IPS DF 4.7 (cell line): ENCODE measurements at regions not wholly inside any gene's neighbourhood (a gene's known extent, or its start where the extent isn't known, plus 50 kb on each side); places are given as distances from the start of the nearest gene placed in this dataset.
"Not testable (repeated sequence)": the region's sequence is repeated elsewhere in the genome, so short reads cannot be mapped to it uniquely, and the experiment has no call there.

Source experiments
- DNase-seq: peaks from one replicate; pipeline ENCODE4 v3.0.0-alpha.2; 2013; ENCODE audit warnings: low spot score; ENCODE audit errors: extremely low read depth

DNA sequence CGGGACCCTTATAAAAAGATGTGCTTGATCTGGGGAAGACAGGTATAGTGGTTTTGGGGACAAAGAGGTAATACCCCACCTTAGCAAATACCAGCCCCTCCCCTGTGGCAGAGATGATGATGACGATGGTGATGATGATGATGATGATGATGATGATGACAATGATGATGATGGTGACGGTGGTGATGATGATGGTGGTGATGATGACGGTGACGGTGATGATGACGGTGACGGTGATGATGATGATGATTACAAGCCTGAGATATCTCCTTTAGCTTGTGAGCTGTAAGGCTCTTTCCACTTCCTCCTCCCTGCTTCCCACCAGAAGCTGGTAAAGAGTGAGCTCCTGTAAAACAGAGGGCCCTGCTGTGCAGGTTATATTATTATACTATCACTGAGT lies 89.5 kb upstream of the TMEM45B start:
- no peak for DNase-seq

DNA sequence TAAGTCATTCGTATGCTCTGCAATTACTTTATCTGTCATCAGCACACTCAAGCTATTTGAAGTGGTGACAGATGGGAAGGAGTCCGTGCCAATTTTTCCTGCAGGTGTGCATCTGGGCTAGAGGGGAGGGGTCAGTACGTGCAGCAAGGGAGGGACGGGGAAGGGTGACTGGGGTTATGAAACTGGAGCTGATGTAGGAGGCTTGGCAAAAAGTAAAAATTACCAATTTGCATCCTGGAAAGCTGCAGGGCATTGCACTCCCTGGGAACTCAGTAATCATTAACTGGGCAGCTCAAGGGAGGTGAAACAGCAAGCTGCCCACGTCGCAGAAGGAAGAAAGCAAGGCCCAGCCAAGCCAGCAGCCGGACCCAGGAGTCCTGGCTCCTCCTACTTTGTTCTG lies 87.1 kb upstream of the TMEM45B start:
- DNase-seq, result no peak

DNA sequence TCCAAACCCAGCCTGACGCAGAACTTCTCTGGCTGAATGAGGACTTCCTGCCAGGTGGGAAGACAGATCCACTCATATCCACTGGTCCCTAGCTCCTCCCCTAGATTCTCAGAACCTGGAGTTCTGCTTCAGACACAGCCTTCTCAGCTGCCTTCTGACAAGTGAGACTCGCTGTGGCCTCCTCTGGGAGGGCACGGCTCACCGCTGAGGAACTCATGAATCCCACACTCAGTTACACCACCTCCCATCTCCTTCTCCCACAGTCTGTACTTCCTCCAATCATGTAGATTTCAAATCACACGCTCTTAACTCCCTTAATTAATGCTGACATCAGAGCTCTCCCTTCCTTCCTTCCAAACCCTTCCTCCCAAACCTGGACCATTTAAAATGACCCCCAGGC lies 86.4 kb upstream of the TMEM45B start:
- no peak for DNase-seq

DNA sequence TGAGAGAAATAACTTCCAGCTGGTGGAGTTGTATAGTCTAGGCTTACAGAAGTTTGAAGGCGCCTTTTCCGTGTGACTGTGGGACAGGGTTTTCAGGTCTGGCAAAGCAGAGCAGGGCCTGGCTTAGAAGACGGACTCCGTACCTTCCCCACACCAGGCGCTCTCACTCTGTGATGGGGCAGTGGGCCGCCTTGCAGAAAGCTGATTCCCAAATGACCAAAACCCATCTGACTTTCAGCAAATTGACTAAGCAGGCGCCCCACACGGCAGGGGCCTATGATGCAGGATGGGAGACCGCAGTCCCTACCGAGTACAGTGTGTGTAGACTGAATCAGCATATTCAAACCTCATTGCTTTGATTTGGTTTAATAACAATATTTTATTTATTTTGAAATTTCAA lies 85.8 kb upstream of the TMEM45B start:
- no peak for DNase-seq

DNA sequence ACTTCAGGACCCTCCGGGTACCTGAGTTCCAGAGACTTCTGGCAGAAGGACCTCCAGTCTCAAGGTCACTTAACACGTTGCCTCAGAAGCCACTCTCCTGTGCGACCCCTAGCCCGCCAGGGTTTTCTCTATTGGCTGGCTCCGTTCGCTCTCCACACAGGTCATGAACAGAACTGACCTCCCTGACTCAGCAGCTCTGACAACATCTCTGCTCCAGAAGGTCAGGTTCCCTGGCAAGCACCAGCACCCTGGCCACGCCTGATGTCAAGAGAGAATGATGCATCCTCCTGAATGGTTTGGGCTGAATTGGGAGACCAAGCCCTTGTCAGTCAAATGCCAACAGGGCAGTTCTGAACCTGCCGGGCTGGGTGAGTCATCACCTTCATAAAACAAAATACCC lies 84.3 kb upstream of the TMEM45B start:
- DNase-seq, result no peak

DNA sequence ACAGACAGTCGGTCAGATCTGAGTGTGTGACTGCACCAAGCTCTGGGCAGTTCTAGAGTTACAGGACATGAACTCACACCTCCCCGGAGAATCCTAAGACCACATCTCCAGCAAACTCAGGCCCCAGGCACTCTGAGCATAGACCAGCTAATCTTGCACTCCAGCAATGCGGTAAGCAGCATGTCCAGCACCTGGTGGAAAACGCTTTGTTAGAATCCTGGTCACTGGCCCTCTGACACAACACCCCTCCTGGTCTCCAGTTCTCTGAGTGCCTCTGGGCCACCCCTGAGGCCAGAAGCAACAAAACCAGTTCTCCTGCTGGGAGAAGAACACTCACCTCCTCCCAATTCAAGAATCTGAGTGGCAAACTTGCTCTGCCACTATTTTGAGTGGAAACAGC lies 82.7 kb upstream of the TMEM45B start:
- DNase-seq, result no peak

DNA sequence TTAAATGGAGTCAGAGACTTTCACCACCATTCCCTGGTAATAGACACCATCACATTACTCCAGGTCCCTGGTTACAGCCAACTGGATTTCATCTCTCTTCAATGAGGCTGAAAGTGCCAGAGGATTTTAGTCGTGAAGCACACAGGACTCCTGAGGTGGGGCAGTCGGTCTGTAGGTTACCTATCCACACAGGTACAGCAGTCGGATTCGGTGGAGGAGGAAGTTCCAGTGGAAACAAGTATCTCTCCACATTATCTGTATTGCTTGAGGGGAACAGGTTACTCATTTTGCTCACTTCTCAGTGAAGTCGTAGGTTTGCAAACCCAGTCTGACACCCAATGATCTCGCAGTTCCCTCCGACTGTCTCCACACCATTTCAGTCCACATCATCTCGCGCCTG lies 82.3 kb upstream of the TMEM45B start:
- DNase-seq, result no peak

DNA sequence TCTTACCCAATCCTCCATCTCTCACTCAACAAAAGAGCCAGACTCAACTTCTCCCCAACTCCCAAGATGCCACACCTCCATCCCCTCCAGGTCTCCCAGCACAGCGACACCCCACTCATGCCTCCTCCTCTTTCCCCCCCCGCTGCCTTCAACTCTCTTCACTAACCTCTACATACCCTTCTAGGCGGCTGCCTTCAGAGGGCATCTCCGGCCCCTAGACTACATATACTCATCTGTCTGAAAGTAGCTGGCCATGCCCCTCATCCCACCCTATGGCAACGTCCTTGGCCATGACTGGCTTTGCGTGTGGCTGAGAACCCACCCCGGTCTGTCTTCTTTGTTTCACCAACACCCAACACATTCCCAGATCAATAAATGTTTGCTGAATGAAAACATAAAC lies 81.7 kb upstream of the TMEM45B start:
- no peak for DNase-seq

DNA sequence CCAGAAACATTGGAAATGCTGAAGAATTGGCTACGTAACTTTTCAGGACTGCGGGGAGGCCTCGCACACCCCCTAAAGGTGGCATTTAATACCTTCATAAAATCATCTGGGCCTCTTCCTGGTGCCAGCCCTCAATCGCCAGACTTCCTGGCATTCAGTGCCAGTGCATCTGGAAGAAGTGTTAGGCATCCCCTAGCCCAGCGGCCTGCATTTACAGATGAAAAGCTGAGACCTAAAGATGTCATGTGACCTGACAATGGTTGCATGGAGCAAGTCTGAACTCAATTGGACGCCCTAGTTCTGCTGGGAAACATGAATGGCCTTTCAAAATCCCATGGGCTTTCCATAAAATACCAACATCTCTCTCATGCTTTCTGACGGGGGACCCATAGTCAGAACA lies 81.0 kb upstream of the TMEM45B start:
- DNase-seq, result no peak

DNA sequence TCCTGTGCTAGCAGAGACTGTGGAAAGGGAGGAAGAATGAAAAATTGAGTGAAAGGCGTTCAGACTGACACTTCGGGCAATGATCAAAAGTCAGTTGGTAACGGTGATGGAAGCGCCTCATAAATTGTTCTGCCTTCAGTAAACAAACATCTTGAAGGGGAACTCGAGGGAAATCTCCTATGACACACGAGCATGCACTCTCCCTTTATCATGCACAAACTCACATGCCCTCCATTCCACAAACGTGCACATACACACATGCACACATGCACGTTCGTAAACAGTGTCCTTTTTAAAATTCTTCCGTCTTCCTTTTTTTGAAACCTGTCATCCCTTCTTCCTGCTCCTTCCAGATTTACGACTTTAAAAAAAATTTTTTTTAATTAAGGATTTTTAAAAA lies 77.8 kb upstream of the TMEM45B start:
- no peak for DNase-seq

DNA sequence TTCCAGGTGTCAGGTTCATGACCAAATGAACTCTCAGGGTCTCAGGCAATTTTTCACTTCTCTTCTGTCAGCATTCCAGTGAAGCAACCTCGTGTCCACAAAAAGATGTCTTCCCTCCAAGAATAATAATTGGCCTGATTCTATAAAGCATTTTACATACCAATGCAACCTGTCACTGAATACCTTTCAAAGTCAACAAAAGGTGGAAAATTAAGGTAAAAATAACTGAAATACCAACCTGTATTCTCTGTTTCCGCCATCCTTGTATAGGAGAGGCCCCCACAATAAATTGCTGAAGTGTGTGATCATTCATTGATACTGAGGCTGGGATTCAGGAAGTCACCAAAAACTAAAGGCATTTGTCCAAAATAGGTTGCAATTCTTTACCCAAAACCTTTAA lies 77.4 kb upstream of the TMEM45B start:
- no peak for DNase-seq

DNA sequence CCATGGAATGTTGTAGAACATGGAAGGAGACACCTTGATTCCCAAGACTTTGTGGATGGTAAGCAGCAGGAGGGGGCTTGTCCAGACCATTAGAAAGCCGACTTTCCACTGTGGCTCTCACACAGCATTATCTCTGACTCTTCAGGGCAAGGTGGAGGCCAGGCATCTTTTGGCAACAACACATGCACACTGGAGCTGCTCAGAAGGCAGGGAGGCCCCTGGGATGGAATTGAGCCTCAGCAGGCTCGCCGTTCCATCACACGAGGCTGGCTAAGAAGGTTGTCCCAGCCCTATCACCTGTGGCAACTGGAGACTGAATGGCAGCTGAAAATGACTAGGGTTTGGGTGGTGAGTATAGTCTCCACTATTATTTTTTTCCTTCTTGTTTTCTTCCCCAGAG lies 76.3 kb upstream of the TMEM45B start:
- DNase-seq, result no peak

DNA sequence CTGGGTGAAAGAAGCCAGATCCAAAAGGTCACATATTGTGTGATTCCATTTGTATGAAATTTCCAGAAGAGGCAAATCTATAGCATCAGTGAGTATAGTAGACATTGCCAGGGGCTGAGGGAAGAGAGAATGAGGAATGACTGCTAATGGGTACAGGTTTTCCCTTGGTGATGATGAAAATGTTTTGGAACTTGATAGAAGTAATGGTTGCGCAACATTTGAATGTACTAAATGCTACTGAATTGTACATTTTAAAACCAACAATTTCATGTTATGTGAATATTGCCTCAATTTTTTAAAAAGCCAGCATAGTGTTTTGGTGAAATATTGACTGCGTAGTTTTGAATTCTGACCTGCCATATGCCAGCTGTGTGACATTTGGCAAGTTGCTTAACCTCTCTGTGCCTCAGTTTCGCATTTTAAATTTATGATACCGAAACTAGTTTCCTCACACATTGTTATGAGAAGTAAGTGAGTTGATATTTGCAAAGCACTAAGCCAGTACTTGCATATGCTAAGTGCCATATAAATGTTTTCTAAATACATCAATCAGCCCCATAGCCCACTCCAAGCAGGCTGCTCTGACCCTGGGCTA lies 75.4 kb upstream of the TMEM45B start:
- DNase-seq, result no peak

DNA sequence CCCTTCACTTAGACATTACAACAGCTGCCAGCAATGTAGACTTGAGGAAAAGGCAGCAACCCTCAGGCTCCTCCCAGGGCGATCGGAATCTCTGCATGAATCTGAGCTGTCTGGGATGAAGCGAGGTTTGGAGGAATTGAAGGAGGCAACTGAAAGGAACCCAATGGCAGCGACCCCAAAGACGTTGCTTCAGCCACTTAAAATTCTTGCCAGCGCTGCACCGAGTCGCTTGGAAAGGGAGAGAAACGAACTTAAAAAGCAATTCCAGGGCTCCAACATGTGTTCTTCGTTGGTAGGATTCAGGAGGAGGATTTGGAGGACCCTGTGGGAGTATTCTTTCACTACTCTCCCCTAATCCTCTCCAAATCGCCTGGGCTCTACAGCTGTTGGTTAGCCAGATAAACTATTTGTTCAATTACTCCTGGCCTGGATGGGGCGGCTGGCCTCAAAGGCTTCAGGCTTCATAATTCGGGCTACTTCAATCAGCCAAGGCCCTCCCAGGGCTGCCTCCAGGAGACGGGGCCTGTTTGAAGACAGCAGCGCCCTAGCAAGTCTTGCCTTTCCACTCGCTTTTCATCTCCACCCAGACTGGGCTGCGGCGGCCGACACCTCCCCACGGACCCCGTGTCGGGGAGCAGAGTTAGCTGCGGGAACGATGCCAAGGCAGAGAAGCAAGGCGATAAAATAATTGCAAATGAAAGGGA lies 72.4 kb upstream of the TMEM45B start:
- no peak for DNase-seq

DNA sequence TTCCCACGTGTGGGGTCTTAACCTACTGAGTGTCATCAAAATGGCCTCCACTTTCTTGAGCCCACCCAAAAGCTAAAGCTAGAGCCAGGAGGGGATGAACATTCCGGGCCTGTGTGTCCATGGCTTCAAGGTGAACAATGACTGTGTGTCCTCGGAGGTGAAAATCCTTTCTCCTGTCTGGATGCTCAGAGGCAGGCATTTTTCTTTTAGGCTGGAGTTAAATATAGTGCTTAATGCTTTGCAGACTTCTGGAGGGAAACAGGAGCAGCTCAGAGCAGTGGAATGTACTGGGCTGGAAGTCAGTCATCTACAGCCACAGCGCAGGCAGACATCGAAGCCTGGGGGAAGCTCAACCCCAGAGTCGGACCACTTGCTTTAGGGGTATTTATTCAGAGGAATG lies 68.6 kb upstream of the TMEM45B start:
- DNase-seq, result no peak

DNA sequence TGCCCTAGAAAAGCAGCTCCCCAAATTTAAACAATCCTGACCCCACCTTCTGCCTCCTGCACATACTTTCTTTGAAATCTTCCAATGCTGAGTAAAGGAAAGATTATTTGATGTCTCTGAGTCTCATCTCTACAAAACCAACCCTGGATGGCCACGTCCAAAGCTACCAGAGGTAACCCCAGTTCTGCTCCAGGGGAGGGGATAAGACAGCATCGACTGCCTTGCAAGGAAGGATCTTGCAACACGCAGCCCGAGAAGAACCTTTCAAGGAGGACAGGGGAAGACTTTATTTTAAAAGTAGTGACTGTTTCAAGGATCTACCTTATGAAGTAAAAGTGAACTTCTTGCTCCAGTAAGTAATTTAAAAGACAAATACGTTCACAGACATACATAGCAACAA lies 66.5 kb upstream of the TMEM45B start:
- no peak for DNase-seq

DNA sequence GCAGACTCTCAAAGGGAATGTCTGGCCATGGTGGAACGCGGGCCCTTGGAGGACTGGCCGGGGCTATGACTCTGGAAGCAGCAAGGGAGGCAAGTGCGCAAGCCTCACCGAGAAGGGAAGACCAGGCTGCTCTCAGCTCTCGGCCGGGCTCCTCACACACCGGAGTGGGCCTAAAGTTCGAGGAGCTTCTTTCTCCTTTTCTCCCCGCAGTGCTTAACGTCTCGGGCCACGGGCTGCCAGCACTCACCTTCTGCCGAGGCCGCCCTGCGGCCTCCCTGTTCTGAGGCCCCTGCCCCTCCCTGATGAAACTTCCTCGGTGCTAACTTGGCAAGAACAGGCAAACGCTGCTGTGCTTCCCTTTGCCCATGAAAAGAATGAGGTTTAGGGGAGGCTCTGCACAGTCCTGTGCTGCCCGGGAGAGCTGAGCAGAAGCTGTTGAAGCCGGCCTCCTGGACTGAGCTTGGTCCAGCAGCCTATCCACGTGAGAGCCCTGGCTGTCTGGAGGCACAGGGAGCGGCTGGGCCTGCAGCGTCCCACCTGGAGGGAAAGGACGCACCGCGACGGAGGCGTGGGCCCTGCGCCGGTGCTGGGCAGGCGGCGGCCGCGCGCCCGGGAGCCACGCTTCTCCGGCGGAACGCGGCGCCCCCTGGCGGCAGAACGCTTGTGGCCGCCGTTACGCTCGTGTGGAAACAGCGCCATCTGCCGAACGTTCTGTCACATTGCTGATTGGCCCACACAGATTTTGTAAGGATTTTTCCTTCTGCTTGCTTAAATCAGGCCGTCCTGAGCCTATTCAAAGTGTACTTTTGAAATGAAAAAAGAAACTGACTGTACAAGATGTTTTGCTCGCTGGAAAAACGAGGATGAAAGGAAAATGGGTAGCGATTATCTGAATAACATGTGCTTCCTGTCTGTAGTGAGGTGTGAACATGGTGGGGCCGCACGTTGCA lies 65.0 kb upstream of the TMEM45B start:
- peak; percentile 22 for DNase-seq

DNA sequence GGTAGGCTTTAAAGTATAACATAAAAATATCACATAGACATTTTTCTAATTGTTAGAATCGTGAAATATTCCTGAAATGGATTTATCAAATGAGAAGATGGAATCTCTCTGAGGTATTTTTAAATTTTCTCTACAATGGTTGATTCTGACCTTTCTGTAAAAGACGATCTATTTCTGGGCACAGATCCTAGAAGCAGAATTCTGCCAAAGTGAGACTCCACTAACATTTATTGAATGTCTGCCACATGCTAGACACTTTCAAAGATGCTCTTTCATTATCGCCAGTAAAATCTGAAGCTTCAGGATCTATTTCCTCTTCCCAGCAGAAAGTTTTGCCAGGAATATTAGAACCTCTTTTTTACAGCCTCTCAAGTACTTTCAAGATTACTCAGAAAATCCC lies 64.1 kb upstream of the TMEM45B start:
- no peak for DNase-seq

DNA sequence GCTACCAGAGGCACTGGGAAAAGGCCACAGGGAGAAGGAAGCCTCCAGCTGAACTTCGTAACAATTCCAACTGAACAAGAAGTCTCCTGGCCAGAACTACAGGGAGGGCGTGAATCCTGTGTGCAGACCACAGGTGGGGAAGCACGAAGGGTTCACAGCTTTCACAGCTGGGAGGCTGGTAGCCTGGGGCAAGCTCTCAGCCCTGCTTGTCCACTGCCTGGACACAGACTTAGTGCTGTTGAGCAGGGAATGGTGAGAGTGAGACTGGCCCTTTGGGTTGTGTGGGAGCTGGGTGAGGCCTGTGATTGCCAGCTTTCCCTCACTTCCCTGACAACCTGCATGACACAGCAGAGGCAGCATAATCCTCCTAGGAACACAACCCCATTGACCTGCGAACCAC lies 52.1 kb upstream of the TMEM45B start:
- DNase-seq, result not testable (repeated sequence)

DNA sequence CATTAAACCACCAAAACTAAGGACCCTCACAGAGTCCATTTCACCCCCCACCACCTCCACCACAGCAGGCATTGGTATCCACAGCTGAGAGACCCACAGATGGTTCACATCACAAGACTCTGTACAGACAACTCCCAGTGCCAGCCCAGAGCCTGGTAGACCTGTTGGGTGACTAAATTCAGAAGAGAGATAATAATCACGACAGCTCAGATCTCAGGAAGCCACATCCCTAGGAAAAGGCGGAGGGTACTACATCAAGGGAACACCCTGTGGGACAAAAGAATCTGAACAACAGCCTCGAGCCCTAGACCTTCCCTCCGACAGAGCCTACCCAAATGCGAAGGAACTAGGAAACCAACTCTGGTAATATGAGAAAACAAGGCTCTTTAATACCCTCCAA lies 51.4 kb upstream of the TMEM45B start:
- not testable (repeated sequence) for DNase-seq
